H1 (cell line): ENCODE measurements at regions not wholly inside any gene's neighbourhood (a gene's known extent, or its start where the extent isn't known, plus 50 kb on each side); places are given as distances from the start of the nearest gene placed in this dataset.
A peak's percentile ranks its signal among the peaks of the same experiment; 100 is the strongest.

Experiments
- CTCF ChIA-PET: fragments of 300-600 bp; sonication (Branson Sonifier 250); formaldehyde crosslinking; loops from one replicate; lab custom pipeline; 2021; ENCODE audit not compliant: partially characterized antibody; lab: Charles Lee
- POLR2A ChIA-PET: fragments of 300-600 bp; sonication (Branson Sonifier 250); formaldehyde crosslinking; loops from one replicate; lab custom pipeline; 2021; ENCODE audit warnings: inconsistent platforms; ENCODE audit not compliant: partially characterized antibody; lab: Charles Lee
- DNase-seq, 2 experiments: peaks; one replicate each; pipeline versions ENCODE4 v3.0.0 to v3.0.0-alpha.2; 2010 to 2022; ENCODE audit warnings: low spot score in 2 of 2, low read depth in 1 of 2, mixed read lengths in 1 of 2
- FAIRE-seq: peaks from 2 replicates; lab custom pipeline; 2011; peaks lifted over from hg19 to GRCh38; lab: Jason Lieb, UNC
- H2AFZ ChIP-seq: 2 replicates; pipeline ENCODE4 v1.8.1; 2012; ENCODE audit warnings: low read length, inconsistent platforms
- H2AK5ac ChIP-seq: 2 replicates; pipeline ENCODE4 v1.6.1; 2013; ENCODE audit warnings: low read depth, low read length
- H2BK120ac ChIP-seq: replicated peaks from 2 replicates; pipeline ENCODE3; 2013; ENCODE audit warnings: low read depth, low read length, inconsistent platforms
- H2BK12ac ChIP-seq: 2 replicates; pipeline ENCODE4 v1.6.1; 2013; ENCODE audit warnings: low read depth, low read length
- H2BK15ac ChIP-seq: 2 replicates; pipeline ENCODE4 v1.6.1; 2013; ENCODE audit warnings: low read length
- H2BK20ac ChIP-seq: 2 replicates; pipeline ENCODE4 v1.6.1; 2013; ENCODE audit warnings: low read length
- H2BK5ac ChIP-seq: 2 replicates; pipeline ENCODE4 v1.6.1; 2013; ENCODE audit warnings: low read depth, low read length
- H3K14ac ChIP-seq: 2 replicates; pipeline ENCODE4 v1.6.1; 2013; ENCODE audit warnings: inconsistent platforms; ENCODE audit not compliant: insufficient read length
- H3K18ac ChIP-seq: 2 replicates; pipeline ENCODE4 v1.6.1; 2013; ENCODE audit warnings: low read length; ENCODE audit errors: extremely low read depth
- H3K23ac ChIP-seq: 2 replicates; pipeline ENCODE4 v1.6.1; 2013; ENCODE audit warnings: inconsistent platforms; ENCODE audit not compliant: insufficient read length
- H3K23me2 ChIP-seq: 2 replicates; pipeline ENCODE4 v1.6.1; 2013; ENCODE audit warnings: low read depth, low read length
- H3K27ac ChIP-seq: 2 replicates; pipeline ENCODE4 v1.6.1; 2011; ENCODE audit warnings: low read depth, low read length, inconsistent platforms
- H3K27me3 ChIP-seq, 4 experiments: replicated peaks in 1 of 4; 1 replicate in 1 of 4; 2 replicates in 3 of 4; pipeline versions ENCODE4 v1.6.1 to v1.8.1; 2011 to 2013; ENCODE audit warnings: low read length in 3 of 4, mild to moderate bottlenecking in 3 of 4, inconsistent platforms in 2 of 4, mixed read lengths in 2 of 4, moderate library complexity in 1 of 4; ENCODE audit not compliant: control insufficient read depth in 3 of 4, insufficient read depth in 3 of 4; ENCODE audit errors: extremely low read depth in 1 of 4
- H3K36me3 ChIP-seq, 4 experiments: 2 replicates each; pipeline versions ENCODE4 v1.6.1 to v1.8.1; 2011 to 2013; ENCODE audit warnings: mild to moderate bottlenecking in 4 of 4, low read length in 3 of 4, moderate library complexity in 2 of 4, control low read depth in 1 of 4, inconsistent platforms in 1 of 4; ENCODE audit not compliant: insufficient read depth in 4 of 4, control insufficient read depth in 2 of 4
- H3K4ac ChIP-seq: replicated peaks from 2 replicates; pipeline ENCODE3; 2013; ENCODE audit warnings: low read length, low read depth, mixed read lengths, inconsistent platforms; ENCODE audit not compliant: insufficient read length
- H3K4me1 ChIP-seq, 4 experiments: replicated peaks in 1 of 4; 1 replicate in 1 of 4; 2 replicates in 3 of 4; pipeline versions ENCODE4 v1.6.1 to v1.8.1; 2011 to 2013; ENCODE audit warnings: low read length in 3 of 4, inconsistent platforms in 2 of 4, mixed read lengths in 1 of 4; ENCODE audit not compliant: insufficient read depth in 4 of 4, control insufficient read depth in 3 of 4
- H3K4me2 ChIP-seq, 2 experiments: 2 replicates each; pipeline versions ENCODE4 v1.6.1 to v1.8.1; 2011 to 2013; ENCODE audit warnings: low read depth in 2 of 2, low read length in 2 of 2, control low read depth in 1 of 2, inconsistent platforms in 1 of 2, mild to moderate bottlenecking in 1 of 2; ENCODE audit not compliant: insufficient read depth in 1 of 2
- H3K4me3 ChIP-seq, 4 experiments: fragments of 200-600, 300-600 bp in 1 of 4; sonication (generic), shearing (Covaris generic), sonication (Bioruptor Twin) in 1 of 4; 2 replicates each; pipeline versions ENCODE4 v1.5.1 to v1.8.1; 2011 to 2016; ENCODE audit warnings: low read length in 4 of 4, low read depth in 3 of 4, control low read depth in 2 of 4, inconsistent platforms in 2 of 4, mild to moderate bottlenecking in 2 of 4, mixed read lengths in 1 of 4, moderate library complexity in 1 of 4; ENCODE audit not compliant: insufficient read depth in 2 of 4; ENCODE audit errors: extremely low read depth in 1 of 4
- H3K56ac ChIP-seq: replicated peaks from 2 replicates; pipeline ENCODE3; 2013; ENCODE audit warnings: low read depth, mild to moderate bottlenecking, mixed read lengths, low read length, inconsistent platforms; ENCODE audit not compliant: insufficient read length
- H3K79me1 ChIP-seq: 2 replicates; pipeline ENCODE4 v1.6.1; 2013; ENCODE audit warnings: low read depth, low read length, control low read depth
- H3K79me2 ChIP-seq, 2 experiments: 2 replicates each; pipeline versions ENCODE4 v1.6.1 to v1.8.1; 2012 to 2013; ENCODE audit warnings: low read length in 2 of 2, mild to moderate bottlenecking in 2 of 2, inconsistent platforms in 1 of 2; ENCODE audit not compliant: insufficient read depth in 2 of 2, control insufficient read depth in 1 of 2
- H3K9ac ChIP-seq, 4 experiments: replicated peaks in 1 of 4; 1 replicate in 1 of 4; 2 replicates in 3 of 4; pipeline versions ENCODE4 v1.6.1 to v1.8.1; 2011 to 2013; ENCODE audit warnings: low read depth in 3 of 4, low read length in 3 of 4, control low read depth in 2 of 4, mild to moderate bottlenecking in 2 of 4, moderate library complexity in 2 of 4, inconsistent platforms in 1 of 4; ENCODE audit errors: extremely low read depth in 1 of 4
- H3K9me3 ChIP-seq, 2 experiments: 2 replicates each; pipeline versions ENCODE4 v1.6.1 to v1.8.1; 2012 to 2013; ENCODE audit warnings: mild to moderate bottlenecking in 2 of 2, moderate library complexity in 2 of 2, control low read depth in 1 of 2, inconsistent platforms in 1 of 2, low read depth in 1 of 2, low read length in 1 of 2, mixed read lengths in 1 of 2; ENCODE audit not compliant: insufficient read depth in 2 of 2
- H4K20me1 ChIP-seq, 2 experiments: replicated peaks in 1 of 2; 2 replicates each; pipeline versions ENCODE3 to v1.8.1; 2011 to 2013; ENCODE audit warnings: inconsistent platforms in 2 of 2, low read length in 2 of 2, mild to moderate bottlenecking in 1 of 2; ENCODE audit not compliant: insufficient read depth in 2 of 2, control insufficient read depth in 1 of 2
- H4K5ac ChIP-seq: 2 replicates; pipeline ENCODE4 v1.6.1; 2013; ENCODE audit warnings: low read length, low read depth, mixed read lengths, inconsistent platforms; ENCODE audit not compliant: insufficient read length
- H4K8ac ChIP-seq: 2 replicates; pipeline ENCODE4 v1.8.0; 2013; ENCODE audit warnings: mild to moderate bottlenecking, moderate library complexity, low read length, inconsistent platforms; ENCODE audit not compliant: insufficient read depth; ENCODE audit errors: extremely low read depth
- H4K91ac ChIP-seq: replicated peaks from 2 replicates; pipeline ENCODE3; 2013; ENCODE audit warnings: low read length, mixed read lengths, inconsistent platforms; ENCODE audit not compliant: insufficient read length
- POLR2AphosphoS5 ChIP-seq: IDR thresholded peaks from 2 replicates; pipeline ENCODE4 v1.6.1; 2011; ENCODE audit warnings: low read depth, low read length
- SUZ12 ChIP-seq: fragments of 200-600 bp; sonication (generic); IDR thresholded peaks from 2 replicates; pipeline ENCODE4 v1.6.1; 2012; ENCODE audit warnings: mild to moderate bottlenecking, inconsistent platforms, low read length, moderate library complexity, mixed read lengths
- WGBS, 2 experiments: shearing (Covaris generic) in 1 of 2; methylation state at CpG; one replicate each; pipeline versions ENCODE4 v1.1.6 to v1.1.7; 2013 to 2015; ENCODE audit warnings: low lambda C conversion rate in 2 of 2, mixed read lengths in 2 of 2, inconsistent platforms in 1 of 2, low coverage in 1 of 2, missing lambda C conversion rate in 1 of 2; ENCODE audit not compliant: insufficient replicate concordance in 2 of 2, insufficient coverage in 1 of 2, insufficient read length in 1 of 2; ENCODE audit errors: extremely low coverage in 1 of 2, missing lambda C conversion rate in 1 of 2; 5-methylcytosine and 5-hydroxymethylcytosine counted together

GRCh38 chr14:48253020-48253419, 577.6 kb upstream of the MDGA2 start:
- no peak for FAIRE-seq
- ChIA-PET POLR2A (interaction anchor here (1.1 kb wide), 1 partner anchor 20 kb away, joined by 3 read pairs; no protein-coding TSS in a partner anchor), CTCF (no interaction called here)
- Histone ChIP-seq H2AK5ac (no peak overlapping the region), H3K23ac (no peak overlapping the region), H3K36me3 (peaks cover 0 to 79% (median 13%) of the 10 kb centered on the region in 4 experiments; a peak in 5 of 8 replicates), H3K79me1 (peaks cover 2% of the 10 kb centered on the region; the same call in 1 of the 2 replicates), H2BK5ac (no peak overlapping the region), H3K9me3 (no peaks in the 10 kb centered on the region), H2BK20ac (no peak overlapping the region), H3K4me3 (peak overlapping the region in 2 of 4 experiments; percentile 13 to 65; a peak in 3 of 8 replicates), H4K5ac (no peak overlapping the region), H2BK15ac (no peak overlapping the region), H3K14ac (no peak overlapping the region), H2BK120ac (no peak overlapping the region), H3K9ac (no peak overlapping the region), H3K23me2 (peaks cover 5% of the 10 kb centered on the region; the same call in 1 of the 2 replicates), H2BK12ac (no peak overlapping the region), H4K91ac (no peak overlapping the region), H3K4ac (no peak overlapping the region), H3K4me2 (peak overlapping the region; percentile 53 to 87), H3K27ac (no peak overlapping the region), H4K8ac (no peak overlapping the region), H2AFZ (no peak overlapping the region), H3K56ac (no peak overlapping the region), H3K4me1 (peaks cover 0 to 12% (median 0%) of the 10 kb centered on the region in 4 experiments; a peak in 4 of 7 replicates), H3K27me3 (no peaks in the 10 kb centered on the region), H4K20me1 (peaks cover 5 to 24% of the 10 kb centered on the region in 2 experiments), H3K79me2 (peaks cover 24 to 98% of the 10 kb centered on the region in 2 experiments), H3K18ac (no peak overlapping the region)
- DNase-seq, result no peak
- 85% methylated on average over 4 of the region's 4 CpGs; no CpG with 5 or more reads in 1 of the 2 experiments for WGBS, 2 experiments
- TF ChIP-seq SUZ12, result no peak
- peak; percentile 40; the same call in 1 of the 2 replicates for TF ChIP-seq POLR2AphosphoS5
